Astrocyte (in vitro differentiated cells and primary cell): ENCODE measurements at regions not wholly inside any gene's neighbourhood (a gene's known extent, or its start where the extent isn't known, plus 50 kb on each side); places are given as distances from the start of the nearest gene placed in this dataset.

Source experiments
- DNase-seq: peaks from one replicate; pipeline ENCODE4 v3.0.0-alpha.2; 2010; ENCODE audit warnings: low read depth
- FAIRE-seq: peaks from 2 replicates; lab custom pipeline; 2011; peaks lifted over from hg19 to GRCh38; lab: Jason Lieb, UNC
- H2AFZ ChIP-seq: 2 replicates; pipeline ENCODE4 v1.6.0; 2012; ENCODE audit warnings: low read depth, low read length, inconsistent platforms
- H3K27ac ChIP-seq: 2 replicates; pipeline ENCODE4 v1.5.1; 2011; ENCODE audit warnings: low read depth, low read length, inconsistent platforms
- H3K27me3 ChIP-seq: 2 replicates; pipeline ENCODE4 v1.6.0; 2011; ENCODE audit warnings: low read length, inconsistent platforms; ENCODE audit not compliant: insufficient read depth
- H3K36me3 ChIP-seq: 2 replicates; pipeline ENCODE4 v1.5.1; 2011; ENCODE audit warnings: low read length, inconsistent platforms; ENCODE audit not compliant: insufficient read depth
- H3K4me1 ChIP-seq: 2 replicates; pipeline ENCODE4 v1.5.1; 2011; ENCODE audit warnings: low read length, inconsistent platforms; ENCODE audit not compliant: insufficient read depth
- H3K4me2 ChIP-seq: 2 replicates; pipeline ENCODE4 v1.6.0; 2012; ENCODE audit warnings: low read length, inconsistent platforms
- H3K4me3 ChIP-seq: 2 replicates; pipeline ENCODE4 v1.5.1; 2011; ENCODE audit warnings: low read depth, mild to moderate bottlenecking, low read length, inconsistent platforms; ENCODE audit not compliant: insufficient read depth
- H3K79me2 ChIP-seq: 2 replicates; pipeline ENCODE4 v1.6.0; 2012; ENCODE audit warnings: mild to moderate bottlenecking, low read length, inconsistent platforms; ENCODE audit not compliant: insufficient read depth
- H3K9ac ChIP-seq: 2 replicates; pipeline ENCODE4 v1.6.0; 2012; ENCODE audit warnings: mild to moderate bottlenecking, low read length, inconsistent platforms
- H3K9me3 ChIP-seq: 2 replicates; pipeline ENCODE4 v1.5.1; 2012; ENCODE audit warnings: low read depth, mild to moderate bottlenecking, low read length, inconsistent platforms; ENCODE audit not compliant: insufficient read depth
- H4K20me1 ChIP-seq: 2 replicates; pipeline ENCODE4 v1.6.0; 2012; ENCODE audit warnings: low read length, inconsistent platforms; ENCODE audit not compliant: insufficient read depth
- H3K27ac Mint-ChIP-seq: one replicate; pipeline ENCODE4 v1.8.0; 2021; ENCODE audit warnings: mild to moderate bottlenecking, mixed read lengths; ENCODE audit not compliant: unreplicated experiment
- H3K27me3 Mint-ChIP-seq: one replicate; pipeline ENCODE4 v1.8.0; 2021; ENCODE audit warnings: low read depth, mixed read lengths; ENCODE audit not compliant: unreplicated experiment
- H3K36me3 Mint-ChIP-seq: one replicate; pipeline ENCODE4 v1.8.0; 2021; ENCODE audit warnings: low read depth, mixed read lengths; ENCODE audit not compliant: unreplicated experiment
- H3K4me1 Mint-ChIP-seq: one replicate; pipeline ENCODE4 v1.8.0; 2021; ENCODE audit warnings: low read depth, mixed read lengths; ENCODE audit not compliant: unreplicated experiment
- H3K4me3 Mint-ChIP-seq: one replicate; pipeline ENCODE4 v1.8.0; 2021; ENCODE audit warnings: mild to moderate bottlenecking, moderate library complexity, mixed read lengths; ENCODE audit not compliant: unreplicated experiment
- H3K9me3 Mint-ChIP-seq: one replicate; pipeline ENCODE4 v1.8.0; 2021; ENCODE audit warnings: mild to moderate bottlenecking, mixed read lengths; ENCODE audit not compliant: unreplicated experiment
- CTCF ChIP-seq: IDR thresholded peaks from 2 replicates; pipeline ENCODE4 v1.5.1; 2011; ENCODE audit warnings: low read depth, mild to moderate bottlenecking, inconsistent platforms, low read length, moderate library complexity; ENCODE audit not compliant: insufficient read depth
- EZH2 ChIP-seq: IDR thresholded peaks from 2 replicates; pipeline ENCODE4 v1.6.1; 2012; ENCODE audit warnings: mild to moderate bottlenecking, low read length, inconsistent platforms; ENCODE audit not compliant: insufficient read depth

GRCh38 chr15:95734422-95735316, 595.8 kb upstream of the NR2F2 start:
- Mint-ChIP-seq H3K27me3 (peaks cover 6% of the 10 kb centered on the region), H3K9me3 (peaks cover 3% of the 10 kb centered on the region), H3K4me1 (no peaks in the 10 kb centered on the region), H3K36me3 (no peaks in the 10 kb centered on the region), H3K4me3 (no peak overlapping the region), H3K27ac (no peak overlapping the region)
- H3K4me2 ChIP-seq = peak overlapping the region; percentile 7
- no peaks in the 10 kb centered on the region for H3K36me3 ChIP-seq
- peak; percentile 87 for DNase-seq
- no peak for FAIRE-seq
- no peaks in the 10 kb centered on the region for H4K20me1 ChIP-seq
- no peak overlapping the region for H2AFZ ChIP-seq
- H3K27me3 ChIP-seq = no peaks in the 10 kb centered on the region
- peaks cover 5% of the 10 kb centered on the region for H3K4me1 ChIP-seq
- TF ChIP-seq CTCF (no peak), EZH2 (no peak)
- H3K79me2 ChIP-seq = no peaks in the 10 kb centered on the region
- no peak overlapping the region for H3K4me3 ChIP-seq
- no peak overlapping the region for H3K27ac ChIP-seq
- H3K9ac ChIP-seq = no peak overlapping the region
- no peaks in the 10 kb centered on the region for H3K9me3 ChIP-seq

- Mint-ChIP-seq H3K4me3 (no peak overlapping the region), H3K27ac (no peak overlapping the region), H3K27me3 (peaks cover 6% of the 10 kb centered on the region), H3K9me3 (peaks cover 3% of the 10 kb centered on the region), H3K4me1 (no peaks in the 10 kb centered on the region), H3K36me3 (no peaks in the 10 kb centered on the region)
- Histone ChIP-seq H3K4me2 (no peak overlapping the region), H4K20me1 (no peaks in the 10 kb centered on the region), H3K27me3 (no peaks in the 10 kb centered on the region), H2AFZ (no peak overlapping the region), H3K79me2 (no peaks in the 10 kb centered on the region), H3K9ac (no peak overlapping the region), H3K4me1 (peaks cover 5% of the 10 kb centered on the region), H3K27ac (no peak overlapping the region), H3K36me3 (no peaks in the 10 kb centered on the region), H3K4me3 (no peak overlapping the region), H3K9me3 (no peaks in the 10 kb centered on the region)
- FAIRE-seq = no peak
- no peak for DNase-seq
- no peak for TF ChIP-seq CTCF
- no peak for TF ChIP-seq EZH2
These were observed 593.4 kb upstream of the NR2F2 start for GRCh38 chr15:95737060-95737459.

- H3K27me3 Mint-ChIP-seq = peaks cover 6% of the 10 kb centered on the region
- no peaks in the 10 kb centered on the region for H3K4me1 Mint-ChIP-seq
- H3K36me3 Mint-ChIP-seq = no peaks in the 10 kb centered on the region
- no peak overlapping the region for H2AFZ ChIP-seq
- no peaks in the 10 kb centered on the region for H3K27me3 ChIP-seq
- H3K9ac ChIP-seq = no peak overlapping the region
- H4K20me1 ChIP-seq = no peaks in the 10 kb centered on the region
- H3K27ac ChIP-seq = no peak overlapping the region
- no peak overlapping the region for H3K4me3 Mint-ChIP-seq
- H3K27ac Mint-ChIP-seq = no peak overlapping the region
- H3K4me1 ChIP-seq = peaks cover 5% of the 10 kb centered on the region
- no peak overlapping the region for H3K4me3 ChIP-seq
- H3K4me2 ChIP-seq = no peak overlapping the region
- no peak for DNase-seq
- FAIRE-seq = no peak
- peaks cover 3% of the 10 kb centered on the region for H3K9me3 Mint-ChIP-seq
- H3K79me2 ChIP-seq = no peaks in the 10 kb centered on the region
- H3K36me3 ChIP-seq = no peaks in the 10 kb centered on the region
- TF ChIP-seq CTCF (no peak), EZH2 (no peak)
- no peaks in the 10 kb centered on the region for H3K9me3 ChIP-seq
These were observed 591.4 kb upstream of the NR2F2 start for GRCh38 chr15:95739131-95739530.
